K562 (cell line): ENCODE measurements at regions not wholly inside any gene's neighbourhood (a gene's known extent, or its start where the extent isn't known, plus 50 kb on each side); places are given as distances from the start of the nearest gene placed in this dataset.

Experiments used
- ATAC-seq: fragments of 200-7000 bp; cut with Tn5 transposase; 3 replicates; pipeline ENCODE4 v1.9.1; 2020; ENCODE audit warnings: moderate library complexity
- BruUV-seq: library from RNA; stranded (reverse); fragments of 400-500 nt; replicated peaks from 2 replicates; lab custom pipeline; 2021; lab: Mats Ljungman, UMichigan
- CTCF ChIA-PET: fragments of 300-600 bp; formaldehyde crosslinking; extraction: SDS; loops from one replicate; lab custom pipeline; 2021; ENCODE audit warnings: low intra/inter-chr PET ratio; lab: Yijun Ruan, JAX
- POLR2A ChIA-PET: fragments of 300-600, 350-650 bp; sonication (Branson Sonifier 250); formaldehyde crosslinking; extraction: SDS; loops from one replicate; lab custom pipeline; 2021; ENCODE audit warnings: antibody characterized with exemption, inconsistent platforms; lab: Yijun Ruan, JAX
- DNase-seq, 4 experiments: peaks; one replicate each; pipeline versions ENCODE4 v3.0.0 to v3.0.0-alpha.2; 2011 to 2018; ENCODE audit warnings: low spot score in 3 of 4, mixed read lengths in 3 of 4; ENCODE audit errors: extremely low read depth in 1 of 4
- FAIRE-seq: peaks from 2 replicates; lab custom pipeline; 2011; peaks lifted over from hg19 to GRCh38; lab: Jason Lieb, UNC
- H2AFZ ChIP-seq: 2 replicates; pipeline ENCODE4 v1.6.0; 2011; ENCODE audit warnings: low read depth, low read length, control low read depth, inconsistent platforms
- H3K27ac ChIP-seq: fragments of 200-600 bp; 3 replicates; pipeline ENCODE4 v1.8.0; 2011; ENCODE audit warnings: low read depth, mild to moderate bottlenecking, control low read depth, inconsistent platforms, low read length, moderate library complexity, mixed read lengths; ENCODE audit errors: extremely low read depth
- H3K27me3 ChIP-seq, 2 experiments: fragments of 300-600 bp in 1 of 2; 2 replicates in 1 of 2; 3 replicates in 1 of 2; pipeline versions ENCODE4 v1.6.0 to v1.8.0; 2011; ENCODE audit warnings: inconsistent platforms in 2 of 2, low read length in 2 of 2, mild to moderate bottlenecking in 1 of 2, mixed read lengths in 1 of 2, moderate library complexity in 1 of 2; ENCODE audit not compliant: control insufficient read depth in 2 of 2, insufficient read depth in 2 of 2
- H3K36me3 ChIP-seq: fragments of 300-600 bp; 3 replicates; pipeline ENCODE4 v1.8.0; 2011; ENCODE audit warnings: mild to moderate bottlenecking, low read length, inconsistent platforms; ENCODE audit not compliant: control insufficient read depth, insufficient read depth
- H3K4me1 ChIP-seq, 2 experiments: fragments of 200-600 bp in 1 of 2; replicated peaks in 1 of 2; 2 replicates in 1 of 2; 3 replicates in 1 of 2; pipeline versions ENCODE4 v1.5.1 to v1.8.0; 2011; ENCODE audit warnings: inconsistent platforms in 2 of 2, low read length in 2 of 2, mild to moderate bottlenecking in 1 of 2, mixed read lengths in 1 of 2, moderate library complexity in 1 of 2; ENCODE audit not compliant: control insufficient read depth in 2 of 2, insufficient read depth in 2 of 2
- H3K4me2 ChIP-seq: 2 replicates; pipeline ENCODE4 v1.6.1; 2011; ENCODE audit warnings: low read length, control low read depth, inconsistent platforms, mixed read lengths; ENCODE audit not compliant: insufficient read depth
- H3K4me3 ChIP-seq: fragments of 200-600 bp; sonication (generic), shearing (Covaris generic); 2 replicates; pipeline ENCODE4 v1.5.1; 2016; ENCODE audit warnings: control low read depth, inconsistent platforms
- H3K79me2 ChIP-seq: fragments of 200-600 bp; 3 replicates; pipeline ENCODE4 v1.8.0; 2011; ENCODE audit warnings: low read length, inconsistent platforms; ENCODE audit not compliant: control insufficient read depth, insufficient read depth
- H3K9ac ChIP-seq, 2 experiments: 2 replicates each; pipeline versions ENCODE4 v1.6.0 to v1.6.1; 2011; ENCODE audit warnings: low read depth in 2 of 2, low read length in 2 of 2, control low read depth in 1 of 2, inconsistent platforms in 1 of 2, mild to moderate bottlenecking in 1 of 2, mixed read lengths in 1 of 2; ENCODE audit not compliant: insufficient read depth in 1 of 2
- H3K9me1 ChIP-seq: one replicate; pipeline ENCODE4 v1.6.0; 2011; ENCODE audit warnings: inconsistent platforms, mild to moderate bottlenecking, low read length, moderate library complexity; ENCODE audit not compliant: control insufficient read depth, insufficient read depth
- H3K9me3 ChIP-seq: replicated peaks from 2 replicates; pipeline ENCODE4 v1.5.1; 2011; ENCODE audit warnings: low read depth, low read length, inconsistent platforms; ENCODE audit not compliant: control insufficient read depth, insufficient read depth
- H4K20me1 ChIP-seq: replicated peaks from 2 replicates; pipeline ENCODE4 v1.6.1; 2011; ENCODE audit warnings: low read length, inconsistent platforms, mixed read lengths; ENCODE audit not compliant: control insufficient read depth, insufficient read depth
- CEBPZ ChIP-seq: fragments of 150-350 bp; IDR thresholded peaks from 2 replicates; pipeline ENCODE4 v1.6.1; 2014; ENCODE audit warnings: low read depth, mild to moderate bottlenecking, low read length, borderline replicate concordance
- GABPB2 ChIP-seq: fragments of 250-450 bp; sonication (Bioruptor Pico); conservative IDR thresholded peaks from 2 replicates; pipeline ENCODE4 v1.5.1; 2021; ENCODE audit warnings: mild to moderate bottlenecking
- PTTG1 ChIP-seq: fragments of 450-650 bp; IDR thresholded peaks from 2 replicates; pipeline ENCODE4 v1.6.1; 2016; ENCODE audit warnings: low read depth, mild to moderate bottlenecking, missing genetic modification characterization, missing compliant biosample characterization
- SFPQ ChIP-seq: fragments of 200-400 bp; formaldehyde crosslinking; IDR thresholded peaks from 2 replicates; pipeline ENCODE4 v1.6.1; 2017; ENCODE audit warnings: mild to moderate bottlenecking, low read depth, low read length, moderate library complexity
- ZBTB11 ChIP-seq, 3 experiments: fragments of 200-800 bp in 1 of 3; fragments of 250-450 bp in 1 of 3; fragments of 450-650 bp in 1 of 3; sonication (Bioruptor Pico) in 1 of 3; sonication (Bioruptor generic) in 1 of 3; formaldehyde crosslinking in 1 of 3; IDR thresholded peaks; 2 replicates each; pipeline versions ENCODE4 v1.6.1 to v1.8.0; 2016 to 2022; ENCODE audit warnings: mild to moderate bottlenecking in 2 of 3, missing genetic modification characterization in 2 of 3, missing compliant biosample characterization in 1 of 3, moderate library complexity in 1 of 3
- ZFX ChIP-seq: sonication (generic); formaldehyde crosslinking; IDR thresholded peaks from 2 replicates; pipeline ENCODE4 v1.8.0; 2022; ENCODE audit warnings: mild to moderate bottlenecking, missing genetic modification reagents, moderate library complexity
- ZKSCAN1 ChIP-seq: fragments of 150-350 bp; IDR thresholded peaks from 2 replicates; pipeline ENCODE4 v1.6.1; 2016; ENCODE audit warnings: low read depth, low read length
- ZNF324 ChIP-seq: fragments of 250-450 bp; sonication (Bioruptor Pico); IDR thresholded peaks from 2 replicates; pipeline ENCODE4 v1.4.0; 2020; ENCODE audit warnings: mild to moderate bottlenecking
- ZNF586 ChIP-seq: fragments of 450-650 bp; formaldehyde crosslinking; conservative IDR thresholded peaks from 2 replicates; pipeline ENCODE4 v1.4.0; 2020; ENCODE audit warnings: mild to moderate bottlenecking, moderate library complexity
- WGBS: fragments of 100-300 bp; shearing (Covaris generic); methylation state at CpG from one replicate; pipeline ENCODE4 v1.1.6; 2016; ENCODE audit warnings: low coverage, mixed read lengths; ENCODE audit not compliant: insufficient coverage; ENCODE audit errors: missing lambda C conversion rate; 5-methylcytosine and 5-hydroxymethylcytosine counted together
- in situ Hi-C: fragments of 300-500 bp; cut with MboI; formaldehyde crosslinking; loops from 4 replicates; pipeline ENCODE4 v1.15.0; 2018; ENCODE audit warnings: inconsistent platforms, mixed read lengths
- intact Hi-C: fragments of 100-400 bp; cut with micrococcal nuclease; formaldehyde crosslinking; loops from 2 replicates; pipeline ENCODE4 v1.14.2; 2022
- TF ChIP-seq, protein P1 (sequence below): fragments of 450-650 bp; IDR thresholded peaks from 2 replicates; pipeline ENCODE4 v1.6.1; 2016; ENCODE audit warnings: borderline replicate concordance

DNA sequence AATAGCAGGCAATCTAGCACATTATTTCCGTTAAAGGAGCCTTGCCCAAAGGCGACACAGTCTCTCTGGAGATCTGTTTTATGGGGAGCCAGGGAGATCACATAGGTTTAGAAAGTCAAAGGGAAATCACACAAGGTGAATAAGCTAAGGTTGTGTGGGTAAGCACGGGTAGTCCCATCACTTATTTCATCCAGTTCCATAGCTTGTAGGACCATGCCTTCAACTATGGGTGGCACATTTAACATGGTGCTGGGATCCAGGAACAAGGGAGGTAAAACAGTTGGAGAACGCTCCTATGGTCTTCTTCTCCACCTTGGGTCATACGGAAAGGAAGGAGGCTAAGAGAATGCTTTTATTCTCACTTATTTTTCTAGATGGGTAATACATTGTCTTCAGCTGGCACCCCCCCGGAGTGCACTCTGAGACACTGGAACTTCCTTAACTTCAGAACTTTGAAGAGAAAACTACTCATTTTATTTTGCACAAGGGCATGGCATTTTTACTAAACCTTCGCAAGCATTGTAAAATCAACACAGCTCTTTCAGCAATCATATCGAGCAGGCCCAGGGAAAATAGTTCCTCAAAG is 435.4 kb downstream of the KIF20B start:
- no peaks in the 10 kb centered on the region for H3K4me1 ChIP-seq
- no peak overlapping the region for H3K4me2 ChIP-seq
- no peak overlapping the region for H2AFZ ChIP-seq
- H3K9me3 ChIP-seq: no peaks in the 10 kb centered on the region
- DNase-seq: peak in 1 of 4 experiments; percentile 18
- no peak overlapping the region for H3K9ac ChIP-seq
- POLR2A ChIA-PET: no interaction called here
- ATAC-seq: no peak
- H4K20me1 ChIP-seq: no peaks in the 10 kb centered on the region
- intact Hi-C loops: loop anchor here (10.0 kb wide), 1 partner anchor 342 kb away; no protein-coding TSS in a partner anchor
- no TSS peak for BruUV-seq
- H3K27ac ChIP-seq: no peak overlapping the region
- CTCF ChIA-PET: no interaction called here
- in situ Hi-C loops: no loop called here
- H3K4me3 ChIP-seq: no peak overlapping the region
- no peaks in the 10 kb centered on the region for H3K36me3 ChIP-seq
- WGBS: 0% methylated on average over 7 of the region's 8 CpGs
- no peaks in the 10 kb centered on the region for H3K79me2 ChIP-seq
- no peak for FAIRE-seq
- H3K9me1 ChIP-seq: no peaks in the 10 kb centered on the region
- no peaks in the 10 kb centered on the region for H3K27me3 ChIP-seq
- TF ChIP-seq PTTG1 (no peak), GABPB2 (CRISPR knock-in tag) (no peak), ZBTB11 (CRISPR knock-in tag; IDR thresholded peaks at IDR 0.05) (no peak), ZNF586 (CRISPR knock-in tag) (no peak), CEBPZ (no peak), SFPQ (no peak), ZNF324 (CRISPR knock-in tag) (no peak), ZKSCAN1 (no peak), ZFX (CRISPR knock-in tag) (no peak)
- TF ChIP-seq, protein P1, sequence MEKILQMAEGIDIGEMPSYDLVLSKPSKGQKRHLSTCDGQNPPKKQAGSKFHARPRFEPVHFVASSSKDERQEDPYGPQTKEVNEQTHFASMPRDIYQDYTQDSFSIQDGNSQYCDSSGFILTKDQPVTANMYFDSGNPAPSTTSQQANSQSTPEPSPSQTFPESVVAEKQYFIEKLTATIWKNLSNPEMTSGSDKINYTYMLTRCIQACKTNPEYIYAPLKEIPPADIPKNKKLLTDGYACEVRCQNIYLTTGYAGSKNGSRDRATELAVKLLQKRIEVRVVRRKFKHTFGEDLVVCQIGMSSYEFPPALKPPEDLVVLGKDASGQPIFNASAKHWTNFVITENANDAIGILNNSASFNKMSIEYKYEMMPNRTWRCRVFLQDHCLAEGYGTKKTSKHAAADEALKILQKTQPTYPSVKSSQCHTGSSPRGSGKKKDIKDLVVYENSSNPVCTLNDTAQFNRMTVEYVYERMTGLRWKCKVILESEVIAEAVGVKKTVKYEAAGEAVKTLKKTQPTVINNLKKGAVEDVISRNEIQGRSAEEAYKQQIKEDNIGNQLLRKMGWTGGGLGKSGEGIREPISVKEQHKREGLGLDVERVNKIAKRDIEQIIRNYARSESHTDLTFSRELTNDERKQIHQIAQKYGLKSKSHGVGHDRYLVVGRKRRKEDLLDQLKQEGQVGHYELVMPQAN: no peak
